HepG2 (cell line): ENCODE measurements at regions not wholly inside any gene's neighbourhood (a gene's known extent, or its start where the extent isn't known, plus 50 kb on each side); places are given as distances from the start of the nearest gene placed in this dataset.

Experiments
- AGO1 ChIP-seq: fragments of 200-400 bp; formaldehyde crosslinking; IDR thresholded peaks from 2 replicates; pipeline ENCODE4 v1.6.1; 2017; ENCODE audit warnings: mild to moderate bottlenecking, low read depth, low read length, moderate library complexity; ENCODE audit not compliant: poor library complexity, severe bottlenecking
- CEBPB ChIP-seq: IDR thresholded peaks from 2 replicates; pipeline ENCODE4 v1.6.1; 2011; ENCODE audit warnings: low read depth, low read length, improper control_type of control experiment, borderline replicate concordance
- KLF16 ChIP-seq, 2 experiments: sonication (generic) in 1 of 2; formaldehyde crosslinking in 1 of 2; IDR thresholded peaks; 2 replicates each; pipeline versions ENCODE4 v1.6.1 to v1.8.0; 2016 to 2023; ENCODE audit warnings: missing genetic modification reagents in 2 of 2, missing compliant biosample characterization in 1 of 2
- TAF1 ChIP-seq: sonication (generic); formaldehyde crosslinking; IDR thresholded peaks from 2 replicates; pipeline ENCODE4 v1.4.0; 2020; ENCODE audit warnings: missing genetic modification reagents
- ZNF317 ChIP-seq: sonication (generic); formaldehyde crosslinking; IDR thresholded peaks from 2 replicates; pipeline ENCODE4 v1.5.0; 2020; ENCODE audit warnings: mild to moderate bottlenecking, missing genetic modification reagents
- TF ChIP-seq, protein P1 (sequence below): sonication (generic); formaldehyde crosslinking; IDR thresholded peaks from 2 replicates; pipeline ENCODE4 v1.9.0; 2021; ENCODE audit warnings: mild to moderate bottlenecking, missing genetic modification reagents
- TF ChIP-seq, protein P2 (sequence below): sonication (generic); formaldehyde crosslinking; IDR thresholded peaks from 2 replicates; pipeline ENCODE4 v1.5.1; 2020; ENCODE audit warnings: mild to moderate bottlenecking, missing genetic modification reagents, moderate library complexity

DNA sequence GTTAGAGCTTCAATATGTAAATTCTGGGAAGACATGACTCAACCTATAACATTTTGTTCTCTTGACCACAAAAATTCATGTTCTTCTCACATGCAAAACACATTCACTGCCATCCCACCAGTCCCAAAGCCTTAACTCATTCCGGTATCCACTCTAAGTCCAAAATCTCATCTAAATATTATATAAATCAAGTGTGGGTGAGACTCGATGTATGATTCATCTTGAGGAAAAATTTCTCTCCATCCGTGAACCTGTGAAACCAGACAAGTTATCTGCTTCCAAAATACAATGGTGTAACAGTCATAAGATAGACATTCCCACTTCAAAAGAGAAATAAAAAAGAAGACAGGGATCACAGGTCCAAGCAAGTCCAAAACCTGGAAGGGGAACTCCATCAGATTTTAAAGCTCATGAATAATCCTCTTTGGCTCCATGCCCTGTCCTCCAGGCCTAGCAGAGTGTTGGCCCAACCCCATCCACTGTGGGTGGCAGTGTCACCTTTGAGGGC, 101.3 kb downstream of the RAD51AP2 start:
- no peak for TF ChIP-seq CEBPB
- TF ChIP-seq TAF1 (CRISPR knock-in tag) = no peak
- TF ChIP-seq KLF16 (CRISPR knock-in tag; IDR thresholded peaks at IDR 0.05) = no peak
- TF ChIP-seq, protein P1, sequence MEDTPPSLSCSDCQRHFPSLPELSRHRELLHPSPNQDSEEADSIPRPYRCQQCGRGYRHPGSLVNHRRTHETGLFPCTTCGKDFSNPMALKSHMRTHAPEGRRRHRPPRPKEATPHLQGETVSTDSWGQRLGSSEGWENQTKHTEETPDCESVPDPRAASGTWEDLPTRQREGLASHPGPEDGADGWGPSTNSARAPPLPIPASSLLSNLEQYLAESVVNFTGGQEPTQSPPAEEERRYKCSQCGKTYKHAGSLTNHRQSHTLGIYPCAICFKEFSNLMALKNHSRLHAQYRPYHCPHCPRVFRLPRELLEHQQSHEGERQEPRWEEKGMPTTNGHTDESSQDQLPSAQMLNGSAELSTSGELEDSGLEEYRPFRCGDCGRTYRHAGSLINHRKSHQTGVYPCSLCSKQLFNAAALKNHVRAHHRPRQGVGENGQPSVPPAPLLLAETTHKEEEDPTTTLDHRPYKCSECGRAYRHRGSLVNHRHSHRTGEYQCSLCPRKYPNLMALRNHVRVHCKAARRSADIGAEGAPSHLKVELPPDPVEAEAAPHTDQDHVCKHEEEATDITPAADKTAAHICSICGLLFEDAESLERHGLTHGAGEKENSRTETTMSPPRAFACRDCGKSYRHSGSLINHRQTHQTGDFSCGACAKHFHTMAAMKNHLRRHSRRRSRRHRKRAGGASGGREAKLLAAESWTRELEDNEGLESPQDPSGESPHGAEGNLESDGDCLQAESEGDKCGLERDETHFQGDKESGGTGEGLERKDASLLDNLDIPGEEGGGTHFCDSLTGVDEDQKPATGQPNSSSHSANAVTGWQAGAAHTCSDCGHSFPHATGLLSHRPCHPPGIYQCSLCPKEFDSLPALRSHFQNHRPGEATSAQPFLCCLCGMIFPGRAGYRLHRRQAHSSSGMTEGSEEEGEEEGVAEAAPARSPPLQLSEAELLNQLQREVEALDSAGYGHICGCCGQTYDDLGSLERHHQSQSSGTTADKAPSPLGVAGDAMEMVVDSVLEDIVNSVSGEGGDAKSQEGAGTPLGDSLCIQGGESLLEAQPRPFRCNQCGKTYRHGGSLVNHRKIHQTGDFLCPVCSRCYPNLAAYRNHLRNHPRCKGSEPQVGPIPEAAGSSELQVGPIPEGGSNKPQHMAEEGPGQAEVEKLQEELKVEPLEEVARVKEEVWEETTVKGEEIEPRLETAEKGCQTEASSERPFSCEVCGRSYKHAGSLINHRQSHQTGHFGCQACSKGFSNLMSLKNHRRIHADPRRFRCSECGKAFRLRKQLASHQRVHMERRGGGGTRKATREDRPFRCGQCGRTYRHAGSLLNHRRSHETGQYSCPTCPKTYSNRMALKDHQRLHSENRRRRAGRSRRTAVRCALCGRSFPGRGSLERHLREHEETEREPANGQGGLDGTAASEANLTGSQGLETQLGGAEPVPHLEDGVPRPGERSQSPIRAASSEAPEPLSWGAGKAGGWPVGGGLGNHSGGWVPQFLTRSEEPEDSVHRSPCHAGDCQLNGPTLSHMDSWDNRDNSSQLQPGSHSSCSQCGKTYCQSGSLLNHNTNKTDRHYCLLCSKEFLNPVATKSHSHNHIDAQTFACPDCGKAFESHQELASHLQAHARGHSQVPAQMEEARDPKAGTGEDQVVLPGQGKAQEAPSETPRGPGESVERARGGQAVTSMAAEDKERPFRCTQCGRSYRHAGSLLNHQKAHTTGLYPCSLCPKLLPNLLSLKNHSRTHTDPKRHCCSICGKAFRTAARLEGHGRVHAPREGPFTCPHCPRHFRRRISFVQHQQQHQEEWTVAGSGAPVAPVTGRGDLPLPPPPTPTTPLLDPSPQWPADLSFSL (CRISPR knock-in tag) = no peak
- TF ChIP-seq ZNF317 = no peak
- TF ChIP-seq, protein P2, sequence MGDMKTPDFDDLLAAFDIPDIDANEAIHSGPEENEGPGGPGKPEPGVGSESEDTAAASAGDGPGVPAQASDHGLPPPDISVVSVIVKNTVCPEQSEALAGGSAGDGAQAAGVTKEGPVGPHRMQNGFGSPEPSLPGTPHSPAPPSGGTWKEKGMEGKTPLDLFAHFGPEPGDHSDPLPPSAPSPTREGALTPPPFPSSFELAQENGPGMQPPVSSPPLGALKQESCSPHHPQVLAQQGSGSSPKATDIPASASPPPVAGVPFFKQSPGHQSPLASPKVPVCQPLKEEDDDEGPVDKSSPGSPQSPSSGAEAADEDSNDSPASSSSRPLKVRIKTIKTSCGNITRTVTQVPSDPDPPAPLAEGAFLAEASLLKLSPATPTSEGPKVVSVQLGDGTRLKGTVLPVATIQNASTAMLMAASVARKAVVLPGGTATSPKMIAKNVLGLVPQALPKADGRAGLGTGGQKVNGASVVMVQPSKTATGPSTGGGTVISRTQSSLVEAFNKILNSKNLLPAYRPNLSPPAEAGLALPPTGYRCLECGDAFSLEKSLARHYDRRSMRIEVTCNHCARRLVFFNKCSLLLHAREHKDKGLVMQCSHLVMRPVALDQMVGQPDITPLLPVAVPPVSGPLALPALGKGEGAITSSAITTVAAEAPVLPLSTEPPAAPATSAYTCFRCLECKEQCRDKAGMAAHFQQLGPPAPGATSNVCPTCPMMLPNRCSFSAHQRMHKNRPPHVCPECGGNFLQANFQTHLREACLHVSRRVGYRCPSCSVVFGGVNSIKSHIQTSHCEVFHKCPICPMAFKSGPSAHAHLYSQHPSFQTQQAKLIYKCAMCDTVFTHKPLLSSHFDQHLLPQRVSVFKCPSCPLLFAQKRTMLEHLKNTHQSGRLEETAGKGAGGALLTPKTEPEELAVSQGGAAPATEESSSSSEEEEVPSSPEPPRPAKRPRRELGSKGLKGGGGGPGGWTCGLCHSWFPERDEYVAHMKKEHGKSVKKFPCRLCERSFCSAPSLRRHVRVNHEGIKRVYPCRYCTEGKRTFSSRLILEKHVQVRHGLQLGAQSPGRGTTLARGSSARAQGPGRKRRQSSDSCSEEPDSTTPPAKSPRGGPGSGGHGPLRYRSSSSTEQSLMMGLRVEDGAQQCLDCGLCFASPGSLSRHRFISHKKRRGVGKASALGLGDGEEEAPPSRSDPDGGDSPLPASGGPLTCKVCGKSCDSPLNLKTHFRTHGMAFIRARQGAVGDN = no peak
- no peak for TF ChIP-seq AGO1
